Ishikawa (cell line): ENCODE measurements at regions not wholly inside any gene's neighbourhood (a gene's known extent, or its start where the extent isn't known, plus 50 kb on each side); places are given as distances from the start of the nearest gene placed in this dataset.

Source experiments
- CEBPB ChIP-seq: IDR thresholded peaks from 2 replicates; pipeline ENCODE4 v1.6.1; 2012
- EGR1 ChIP-seq: IDR thresholded peaks from 2 replicates; pipeline ENCODE4 v1.6.1; 2012
- EP300 ChIP-seq: IDR thresholded peaks from 2 replicates; pipeline ENCODE4 v1.6.1; 2012; ENCODE audit warnings: borderline replicate concordance
- FOXM1 ChIP-seq: IDR thresholded peaks from 2 replicates; pipeline ENCODE4 v1.6.1; 2012; ENCODE audit warnings: low read depth, borderline replicate concordance
- MAX ChIP-seq: IDR thresholded peaks from 2 replicates; pipeline ENCODE4 v1.6.1; 2012
- NFIC ChIP-seq: IDR thresholded peaks from 2 replicates; pipeline ENCODE4 v1.6.1; 2012
- RAD21 ChIP-seq: IDR thresholded peaks from 2 replicates; pipeline ENCODE4 v1.6.1; 2012; ENCODE audit warnings: low read depth
- TAF1 ChIP-seq: IDR thresholded peaks from 2 replicates; pipeline ENCODE4 v1.6.1; 2012; ENCODE audit warnings: low read depth, mild to moderate bottlenecking
- TCF12 ChIP-seq: IDR thresholded peaks from 2 replicates; pipeline ENCODE4 v1.6.1; 2012; ENCODE audit warnings: low read depth
- TEAD4 ChIP-seq: IDR thresholded peaks from 2 replicates; pipeline ENCODE4 v1.6.1; 2012
- YY1 ChIP-seq: IDR thresholded peaks from 2 replicates; pipeline ENCODE4 v1.6.1; 2012; ENCODE audit warnings: low read depth
- ZBTB7A ChIP-seq: IDR thresholded peaks from 2 replicates; pipeline ENCODE4 v1.6.1; 2012; ENCODE audit warnings: low read depth
- TF ChIP-seq, protein P1 (sequence below): IDR thresholded peaks from 2 replicates; pipeline ENCODE4 v1.6.1; 2012
- TF ChIP-seq, protein P2 (sequence below): IDR thresholded peaks from 2 replicates; pipeline ENCODE4 v1.6.1; 2012; ENCODE audit warnings: low read depth, mild to moderate bottlenecking

DNA sequence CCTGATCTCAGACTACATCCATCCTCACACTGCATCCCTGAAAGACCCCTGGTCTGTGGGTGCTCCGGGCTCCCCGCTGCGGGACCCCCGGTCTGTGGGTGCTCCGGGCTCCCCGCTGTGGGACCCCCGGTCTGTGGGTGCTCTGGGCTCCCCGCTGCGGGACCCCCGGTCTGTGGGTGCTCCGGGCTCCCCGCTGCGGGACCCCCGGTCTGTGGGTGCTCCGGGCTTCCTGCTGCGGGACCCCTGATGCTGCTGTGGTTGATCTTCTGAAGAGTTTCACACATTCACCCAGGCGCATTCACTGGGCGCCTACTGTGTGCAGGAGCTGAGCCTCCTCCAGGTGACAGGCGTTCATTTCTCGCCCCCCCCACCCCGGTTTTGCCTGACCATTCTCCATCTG lies 162.7 kb upstream of the SALL3 start:
- TF ChIP-seq TCF12: no peak
- no peak for TF ChIP-seq YY1
- TF ChIP-seq TEAD4: no peak
- TF ChIP-seq ZBTB7A: no peak
- no peak for TF ChIP-seq CEBPB
- TF ChIP-seq TAF1: no peak
- TF ChIP-seq RAD21: no peak
- TF ChIP-seq NFIC: no peak
- no peak for TF ChIP-seq EP300
- TF ChIP-seq, protein P1, sequence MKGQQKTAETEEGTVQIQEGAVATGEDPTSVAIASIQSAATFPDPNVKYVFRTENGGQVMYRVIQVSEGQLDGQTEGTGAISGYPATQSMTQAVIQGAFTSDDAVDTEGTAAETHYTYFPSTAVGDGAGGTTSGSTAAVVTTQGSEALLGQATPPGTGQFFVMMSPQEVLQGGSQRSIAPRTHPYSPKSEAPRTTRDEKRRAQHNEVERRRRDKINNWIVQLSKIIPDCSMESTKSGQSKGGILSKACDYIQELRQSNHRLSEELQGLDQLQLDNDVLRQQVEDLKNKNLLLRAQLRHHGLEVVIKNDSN: no peak
- no peak for TF ChIP-seq EGR1
- no peak for TF ChIP-seq MAX
- TF ChIP-seq, protein P2, sequence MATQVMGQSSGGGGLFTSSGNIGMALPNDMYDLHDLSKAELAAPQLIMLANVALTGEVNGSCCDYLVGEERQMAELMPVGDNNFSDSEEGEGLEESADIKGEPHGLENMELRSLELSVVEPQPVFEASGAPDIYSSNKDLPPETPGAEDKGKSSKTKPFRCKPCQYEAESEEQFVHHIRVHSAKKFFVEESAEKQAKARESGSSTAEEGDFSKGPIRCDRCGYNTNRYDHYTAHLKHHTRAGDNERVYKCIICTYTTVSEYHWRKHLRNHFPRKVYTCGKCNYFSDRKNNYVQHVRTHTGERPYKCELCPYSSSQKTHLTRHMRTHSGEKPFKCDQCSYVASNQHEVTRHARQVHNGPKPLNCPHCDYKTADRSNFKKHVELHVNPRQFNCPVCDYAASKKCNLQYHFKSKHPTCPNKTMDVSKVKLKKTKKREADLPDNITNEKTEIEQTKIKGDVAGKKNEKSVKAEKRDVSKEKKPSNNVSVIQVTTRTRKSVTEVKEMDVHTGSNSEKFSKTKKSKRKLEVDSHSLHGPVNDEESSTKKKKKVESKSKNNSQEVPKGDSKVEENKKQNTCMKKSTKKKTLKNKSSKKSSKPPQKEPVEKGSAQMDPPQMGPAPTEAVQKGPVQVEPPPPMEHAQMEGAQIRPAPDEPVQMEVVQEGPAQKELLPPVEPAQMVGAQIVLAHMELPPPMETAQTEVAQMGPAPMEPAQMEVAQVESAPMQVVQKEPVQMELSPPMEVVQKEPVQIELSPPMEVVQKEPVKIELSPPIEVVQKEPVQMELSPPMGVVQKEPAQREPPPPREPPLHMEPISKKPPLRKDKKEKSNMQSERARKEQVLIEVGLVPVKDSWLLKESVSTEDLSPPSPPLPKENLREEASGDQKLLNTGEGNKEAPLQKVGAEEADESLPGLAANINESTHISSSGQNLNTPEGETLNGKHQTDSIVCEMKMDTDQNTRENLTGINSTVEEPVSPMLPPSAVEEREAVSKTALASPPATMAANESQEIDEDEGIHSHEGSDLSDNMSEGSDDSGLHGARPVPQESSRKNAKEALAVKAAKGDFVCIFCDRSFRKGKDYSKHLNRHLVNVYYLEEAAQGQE: no peak
- TF ChIP-seq FOXM1: no peak

DNA sequence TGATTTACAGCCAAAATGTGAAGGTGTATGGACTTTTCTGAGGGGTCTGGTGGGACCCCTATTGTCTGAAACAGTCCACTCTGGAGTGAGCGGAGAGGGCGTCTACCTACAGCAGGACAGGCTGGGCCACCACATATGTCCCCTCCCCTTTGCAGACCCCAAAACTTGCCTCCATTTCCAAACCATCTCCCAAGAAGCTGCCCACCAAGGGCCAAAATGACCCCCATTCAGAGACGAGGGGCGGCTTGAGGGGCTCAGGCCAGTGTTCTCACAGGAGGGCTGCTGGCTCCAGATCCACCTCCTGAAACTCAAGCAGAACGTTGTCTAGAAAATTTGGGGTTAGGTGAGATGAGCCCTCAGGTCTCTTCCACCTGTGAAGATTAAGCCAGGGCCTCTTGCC lies 161.1 kb upstream of the SALL3 start:
- TF ChIP-seq RAD21: no peak
- TF ChIP-seq TAF1: no peak
- no peak for TF ChIP-seq EGR1
- TF ChIP-seq, protein P2: no peak
- no peak for TF ChIP-seq YY1
- TF ChIP-seq TCF12: no peak
- TF ChIP-seq MAX: no peak
- TF ChIP-seq EP300: no peak
- TF ChIP-seq, protein P1: no peak
- TF ChIP-seq ZBTB7A: no peak
- no peak for TF ChIP-seq TEAD4
- TF ChIP-seq NFIC: no peak
- no peak for TF ChIP-seq FOXM1
- TF ChIP-seq CEBPB: no peak

GRCh38 chr18:78818961-78819360 lies 160.7 kb upstream of the SALL3 start:
- TF ChIP-seq TCF12 (no peak), TEAD4 (no peak), RAD21 (no peak)
- TF ChIP-seq, protein P1: no peak

DNA sequence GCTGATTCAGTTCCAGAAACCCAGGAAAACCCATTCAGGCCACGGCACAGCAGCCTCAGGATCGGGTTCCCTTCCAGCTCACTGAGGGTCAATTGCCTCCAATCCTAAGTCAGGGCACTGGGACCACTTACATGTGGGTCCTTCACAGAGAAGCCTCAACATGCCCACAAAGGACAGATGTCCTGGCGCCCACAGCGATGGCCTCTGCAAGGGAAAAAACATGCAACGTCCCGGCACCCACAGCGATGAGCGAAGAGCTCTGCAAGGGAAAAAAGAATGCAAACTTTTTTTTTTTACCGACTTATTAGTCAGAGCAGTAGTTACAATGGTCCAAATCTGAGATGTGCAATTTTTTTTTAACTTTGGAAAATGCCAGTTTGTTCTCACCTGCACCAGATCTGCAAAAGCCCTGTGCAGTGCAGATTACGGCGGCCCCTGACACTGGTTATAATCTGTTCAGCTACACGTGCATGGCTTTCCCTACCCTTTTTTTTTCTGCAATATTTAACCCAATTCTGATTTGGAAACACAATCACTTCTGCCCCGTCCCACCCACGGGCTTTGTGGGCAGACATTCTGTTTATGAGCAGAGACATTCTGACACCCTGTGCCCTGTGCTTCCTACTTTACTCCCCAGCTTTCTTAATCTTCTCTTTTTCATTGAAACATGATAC lies 159.3 kb upstream of the SALL3 start:
- TF ChIP-seq, protein P1: no peak
- no peak for TF ChIP-seq NFIC

DNA sequence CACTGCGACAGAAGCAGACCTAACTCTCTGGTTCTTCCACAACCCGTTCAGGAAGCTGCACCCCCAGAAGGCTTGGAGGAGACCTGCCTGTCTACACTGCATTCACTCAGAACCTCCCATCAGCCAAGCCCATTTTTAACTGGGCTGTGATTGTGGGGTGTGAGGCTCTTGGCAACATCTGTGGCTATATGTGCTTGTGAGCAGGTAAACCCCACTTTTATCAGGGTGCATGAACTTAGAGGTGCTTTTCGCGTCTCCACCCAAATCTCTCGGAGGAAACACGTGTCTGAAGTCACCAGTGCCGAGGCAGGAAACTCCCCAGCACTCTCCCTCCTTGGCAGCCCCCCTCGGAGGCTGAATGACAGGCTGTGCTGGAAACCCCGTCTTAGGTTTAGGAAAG lies 158.2 kb upstream of the SALL3 start:
- TF ChIP-seq TCF12 (no peak), FOXM1 (no peak), EGR1 (no peak)

DNA sequence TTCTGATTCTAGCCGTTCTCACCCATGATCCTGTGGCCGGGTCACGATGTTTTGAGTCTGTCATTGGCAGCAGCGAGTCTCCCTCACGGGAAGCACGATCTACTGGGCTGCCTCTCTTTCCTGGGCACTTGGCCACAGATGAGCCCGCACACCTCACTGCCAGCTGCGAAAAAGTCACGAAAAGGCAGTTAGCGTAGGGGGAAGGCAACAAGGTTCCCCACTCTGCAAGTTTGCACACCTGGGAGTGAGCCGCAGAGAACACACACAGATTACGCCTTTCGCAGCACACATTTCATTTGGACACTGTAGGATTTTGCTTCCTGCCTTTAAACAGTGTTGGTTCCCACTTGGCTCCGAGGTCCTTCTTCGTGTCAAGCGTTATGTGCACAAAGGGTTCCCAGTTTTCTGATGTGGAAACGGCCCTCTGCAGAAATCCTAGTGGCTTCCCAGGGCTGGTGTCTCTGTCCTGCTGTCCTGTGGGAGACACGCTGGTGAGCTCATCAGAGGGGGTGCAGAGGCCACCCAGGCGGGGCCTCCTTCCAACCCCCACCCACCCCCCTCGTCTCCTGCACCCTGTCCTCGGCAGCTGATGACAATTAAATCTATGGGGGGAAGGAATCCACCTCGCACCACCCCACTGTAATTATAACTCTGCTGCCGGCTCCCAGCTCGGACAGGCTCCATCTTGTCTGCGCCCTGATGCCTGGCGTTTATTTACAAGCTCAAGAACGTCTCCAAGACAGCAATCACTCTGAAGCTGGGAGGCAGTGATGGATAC lies 157.3 kb upstream of the SALL3 start:
- TF ChIP-seq FOXM1 (no peak), NFIC (no peak), YY1 (no peak), EGR1 (no peak), CEBPB (no peak)
